Lung microvascular endothelial cell (primary cell): ENCODE measurements at regions not wholly inside any gene's neighbourhood (a gene's known extent, or its start where the extent isn't known, plus 50 kb on each side); places are given as distances from the start of the nearest gene placed in this dataset.

Experiments
- DNase-seq, 2 donors: peaks; one replicate each; pipeline versions ENCODE4 v3.0.0 to v3.0.0-alpha.2; 2010; ENCODE audit warnings: low read depth in 2 of 2

DNA sequence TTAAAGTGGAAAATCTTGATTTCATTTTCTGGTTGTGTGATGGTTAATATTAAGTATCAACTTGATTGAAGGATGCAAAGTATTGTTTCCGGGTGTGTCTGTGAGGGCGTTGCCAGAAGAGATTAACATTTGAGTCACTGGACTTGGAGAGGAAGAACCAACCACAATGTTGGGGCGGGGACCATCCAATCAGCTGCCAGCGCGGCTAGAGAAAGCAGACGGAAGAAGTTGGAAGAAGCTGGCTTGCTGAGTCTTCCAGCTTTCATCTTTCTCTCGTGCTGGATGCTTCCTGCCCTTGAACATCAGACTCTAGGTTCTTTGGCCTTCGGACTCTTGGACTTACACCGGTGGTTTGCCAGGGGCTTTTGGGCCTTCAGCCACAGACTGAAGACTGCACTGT is 832.6 kb upstream of the TMPRSS15 start:
- DNase-seq, result no peak

DNA sequence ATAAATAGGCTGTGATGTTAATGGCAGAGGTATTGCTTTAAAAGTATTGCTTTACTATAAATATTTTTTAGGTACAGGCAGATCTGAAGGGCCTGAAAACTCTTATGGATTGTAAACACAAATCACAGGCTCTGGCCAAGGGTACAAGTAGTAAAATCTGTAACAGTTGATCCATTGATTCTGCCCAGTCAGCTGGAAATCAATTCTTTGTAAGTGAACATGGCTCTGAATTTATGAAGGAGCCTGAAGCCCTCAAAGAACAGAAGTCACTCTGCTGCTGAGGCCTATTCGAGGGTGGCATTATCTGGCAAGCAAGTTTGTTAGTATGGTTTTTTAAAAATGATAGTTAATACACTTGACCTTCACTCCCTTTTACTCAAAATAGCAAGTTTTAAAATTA is 834.0 kb upstream of the TMPRSS15 start:
- DNase-seq, result no peak

DNA sequence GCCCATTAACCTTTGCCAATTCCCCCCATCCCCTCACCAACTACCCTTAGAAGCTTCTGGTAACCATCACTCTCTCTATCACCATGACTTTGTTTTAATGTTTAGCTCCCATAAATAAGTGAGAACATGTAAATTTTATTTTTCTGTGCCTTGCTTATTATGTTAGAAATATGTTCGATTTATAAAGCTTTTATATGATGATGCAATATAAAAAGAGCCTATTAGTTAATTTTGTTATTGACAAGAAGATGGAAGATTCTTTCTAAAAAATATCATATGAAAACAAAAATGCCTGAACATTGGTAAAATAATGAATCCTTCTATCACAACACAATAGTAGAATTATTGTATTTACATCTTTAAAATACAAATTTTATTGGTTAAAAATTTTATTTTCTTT is 836.1 kb upstream of the TMPRSS15 start:
- no peak for DNase-seq

DNA sequence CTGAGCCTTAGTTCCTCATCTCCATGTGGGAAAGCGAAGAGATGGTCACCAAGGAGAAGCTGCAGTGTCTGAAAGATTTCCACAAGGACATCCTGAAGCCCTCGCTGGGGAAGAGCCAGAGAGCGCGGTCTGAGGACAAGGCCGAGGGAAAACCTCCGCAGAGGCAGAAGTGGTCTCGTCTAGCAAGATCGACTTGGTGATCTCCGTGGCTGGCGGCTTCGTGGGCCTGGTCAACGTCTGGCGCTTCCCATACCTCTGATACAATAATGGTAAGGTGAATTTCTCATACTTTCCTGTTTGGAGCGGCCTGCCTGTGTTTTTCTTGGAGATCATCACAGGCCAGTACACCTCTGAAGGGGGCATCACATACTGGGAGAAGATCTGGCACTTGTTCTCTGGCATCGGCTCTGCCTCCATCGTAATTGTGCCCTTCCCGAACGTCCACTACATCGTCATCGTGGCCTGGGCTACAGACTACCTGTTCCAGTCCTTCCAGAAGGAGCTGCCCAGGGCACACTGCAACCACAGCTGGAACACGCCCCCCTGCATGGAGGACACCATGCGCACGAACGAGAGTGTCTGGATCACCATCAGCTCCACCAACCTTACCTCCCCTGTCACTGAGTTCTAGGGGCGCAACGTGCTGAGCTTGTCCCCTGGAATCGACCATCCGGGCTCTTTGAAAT is 841.1 kb upstream of the TMPRSS15 start:
- DNase-seq, result no peak

DNA sequence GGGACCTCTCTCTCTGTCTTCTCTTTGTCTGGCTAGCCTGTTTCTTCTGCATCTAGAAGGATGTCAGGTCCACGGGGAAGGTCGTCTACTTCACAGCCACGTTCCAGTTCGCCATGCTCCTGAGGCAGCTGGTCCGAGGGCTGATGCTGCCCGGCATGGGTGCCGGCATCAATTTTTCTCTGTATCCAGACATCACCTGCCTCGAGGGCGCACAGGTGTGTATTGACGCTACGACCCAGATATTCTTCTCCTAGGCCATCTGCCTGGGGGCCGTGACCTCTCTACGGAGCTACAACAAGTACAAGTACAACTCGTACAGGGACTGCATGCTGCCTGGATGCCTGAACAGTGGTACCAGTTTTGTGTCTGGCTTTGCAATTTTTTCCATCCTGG is 841.6 kb upstream of the TMPRSS15 start:
- no peak for DNase-seq

DNA sequence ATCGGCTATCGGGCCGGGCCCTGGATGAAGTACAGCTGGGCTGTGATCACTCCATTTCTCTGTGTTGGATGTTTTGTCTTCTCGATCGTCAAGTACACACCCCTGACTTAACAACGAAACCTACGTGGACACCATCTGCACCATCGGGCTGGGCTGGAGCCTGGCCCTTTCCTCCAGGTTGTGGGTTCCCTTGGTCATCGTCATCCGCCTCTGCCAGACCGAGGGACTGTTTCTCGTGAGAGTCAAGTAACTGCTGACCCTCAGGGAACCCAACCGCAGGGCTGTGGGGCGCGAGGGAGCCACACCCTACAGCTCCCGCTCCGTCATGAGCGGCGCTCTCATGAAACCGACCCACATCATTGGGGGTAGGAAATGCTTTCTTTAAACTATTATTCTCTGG is 842.4 kb upstream of the TMPRSS15 start:
- no peak for DNase-seq

DNA sequence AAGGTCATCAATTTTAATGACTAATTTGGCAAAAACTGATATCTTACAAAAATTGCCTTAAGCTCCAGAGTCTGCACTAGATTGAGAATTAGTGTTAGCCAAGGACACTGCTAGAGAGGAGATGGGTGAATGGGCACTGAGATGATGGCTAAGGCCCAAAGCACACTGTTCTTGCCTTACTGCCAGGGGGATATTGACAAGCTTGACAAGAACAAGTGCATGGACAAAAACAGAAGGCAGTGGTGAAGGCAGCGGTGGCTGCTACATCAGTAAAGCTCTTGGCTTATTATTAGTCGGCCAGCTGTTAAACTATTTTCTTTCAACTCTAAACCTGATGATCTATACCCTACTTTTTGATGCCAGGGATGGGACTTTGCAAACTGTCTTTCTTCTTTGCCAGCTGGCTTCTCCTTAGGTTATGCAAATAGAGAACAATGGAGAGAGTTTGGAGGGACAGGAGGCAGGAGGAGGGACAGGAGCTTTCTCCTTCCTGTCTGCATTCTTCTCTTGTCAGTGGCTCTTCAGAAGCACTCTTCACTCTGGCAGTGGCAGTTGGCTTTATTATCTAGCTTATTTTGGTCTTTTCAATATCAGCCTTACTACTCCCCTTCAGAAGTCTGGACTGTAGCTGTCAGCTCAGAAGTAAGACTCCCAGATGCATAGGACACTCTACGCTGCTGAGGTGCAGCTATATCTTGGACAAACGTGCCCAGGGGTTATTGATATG is 853.5 kb upstream of the TMPRSS15 start:
- no peak for DNase-seq

DNA sequence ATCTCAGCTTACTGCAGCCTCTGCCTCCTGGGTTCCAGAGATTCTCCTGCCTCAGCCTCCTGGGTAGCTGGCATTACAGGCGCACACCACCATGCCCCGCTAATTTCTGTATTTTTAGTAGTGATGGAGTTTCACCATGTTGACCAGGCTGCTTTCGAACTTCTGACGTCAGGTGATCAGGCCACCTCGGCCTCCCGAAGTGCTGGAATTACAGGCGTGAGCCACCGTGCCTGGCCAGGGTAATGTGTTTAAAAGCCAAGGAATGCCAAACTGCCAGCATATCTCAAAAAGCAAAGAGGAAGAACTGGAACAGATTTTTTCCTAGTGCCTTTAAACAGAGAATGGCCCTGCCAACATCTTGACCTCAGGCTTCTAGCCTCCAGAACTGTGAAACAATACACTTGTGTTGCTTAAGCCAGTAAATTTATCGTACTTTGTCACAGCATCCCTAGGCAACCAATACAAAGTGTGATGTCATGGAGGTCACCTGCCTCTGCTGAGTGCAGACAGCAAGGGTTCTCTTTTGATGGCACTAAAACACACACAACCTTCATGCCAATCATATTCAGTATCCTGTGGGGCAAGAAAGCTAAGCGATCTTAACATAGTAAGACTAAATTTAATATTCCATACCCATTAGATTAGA is 858.3 kb upstream of the TMPRSS15 start:
- no peak for DNase-seq

DNA sequence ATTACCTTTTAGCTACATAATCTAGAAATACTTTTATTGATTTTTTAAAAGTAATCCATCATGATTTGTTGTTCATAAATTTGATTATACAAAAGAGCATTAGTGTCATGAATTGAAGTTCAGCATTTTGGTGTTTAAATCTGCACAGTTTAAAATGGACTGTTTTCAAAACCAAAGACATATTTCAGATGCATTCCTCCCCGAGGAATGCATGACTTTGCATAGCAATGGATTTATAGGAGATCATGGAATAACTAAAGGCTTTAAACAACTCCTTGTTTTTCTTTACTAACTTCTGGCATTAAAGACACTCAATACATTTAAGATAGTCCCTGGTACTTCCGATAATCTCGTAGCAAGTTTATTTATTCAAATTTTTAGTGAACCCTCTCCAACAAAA is 863.1 kb upstream of the TMPRSS15 start:
- no peak for DNase-seq

DNA sequence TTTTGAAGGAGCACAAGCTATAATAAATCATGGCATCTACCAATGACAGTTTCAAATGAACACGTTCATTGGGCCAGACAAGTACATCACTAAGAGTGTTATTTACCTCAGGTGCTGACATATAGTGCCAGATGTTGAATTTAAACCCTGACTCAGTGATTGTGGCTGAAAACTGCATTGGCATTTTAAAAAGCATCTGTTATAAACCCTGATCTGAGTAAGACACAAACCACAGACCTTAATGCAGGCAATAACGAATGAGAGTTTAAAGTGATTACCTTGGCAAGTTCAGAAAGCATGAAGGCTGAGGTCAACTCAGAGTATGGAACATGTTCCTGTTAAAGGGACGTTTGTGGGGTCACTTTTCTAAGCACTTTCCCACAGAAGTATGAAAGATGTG is 865.1 kb upstream of the TMPRSS15 start:
- no peak for DNase-seq

DNA sequence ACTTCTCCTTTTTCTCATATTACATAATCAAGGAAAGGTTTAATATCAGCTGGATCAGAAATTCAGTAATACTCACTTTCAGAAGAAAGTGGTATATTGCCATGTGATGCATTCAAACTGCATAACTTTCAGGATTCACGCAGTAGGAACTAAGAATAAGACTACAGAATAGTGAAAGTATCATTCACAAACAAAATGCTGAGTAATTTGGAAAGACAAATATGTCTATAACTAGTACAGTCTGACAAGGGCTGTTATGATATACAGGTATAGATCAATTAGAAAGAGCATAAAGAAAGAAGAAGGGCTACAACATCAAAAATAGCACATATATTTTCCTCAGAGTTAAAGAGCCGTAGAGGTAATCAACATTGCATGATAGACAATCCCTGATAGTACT is 871.5 kb upstream of the TMPRSS15 start:
- no peak for DNase-seq

DNA sequence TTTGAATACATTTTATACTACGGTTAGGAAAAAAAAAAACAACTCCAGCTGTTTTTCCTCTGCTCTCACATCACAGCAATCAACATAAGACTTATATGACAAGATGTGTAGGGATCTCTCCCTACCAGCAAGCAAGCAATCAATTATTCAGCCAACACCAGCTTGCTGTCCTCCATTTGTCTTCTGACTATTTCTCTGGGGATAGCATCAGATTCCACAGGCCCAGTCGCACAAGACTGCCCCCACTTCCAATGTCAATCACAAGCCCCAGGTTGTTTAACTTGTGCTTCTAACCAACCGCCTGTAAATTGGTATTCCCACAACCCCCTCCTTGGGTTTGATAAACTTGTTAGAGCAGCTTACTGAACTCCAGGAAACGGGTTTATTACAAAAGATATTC is 873.1 kb upstream of the TMPRSS15 start:
- DNase-seq, result no peak

DNA sequence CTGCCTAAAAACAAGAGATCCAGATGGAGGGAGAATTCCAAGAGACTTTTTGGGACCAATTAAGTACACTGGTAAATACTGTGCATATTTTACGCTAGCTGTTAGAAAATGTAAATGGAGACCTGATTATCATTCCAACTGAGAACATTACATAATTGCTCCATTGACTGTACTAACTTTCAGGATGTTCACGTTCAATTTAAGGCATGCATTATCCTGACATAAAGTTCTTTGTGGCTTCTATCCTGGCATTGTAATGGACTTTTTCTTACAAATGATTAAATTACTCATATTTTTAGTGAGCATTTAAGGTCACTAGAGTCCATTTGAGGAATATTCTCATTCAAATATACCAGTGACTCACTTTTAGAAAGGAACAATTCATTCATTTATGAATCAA is 883.3 kb upstream of the TMPRSS15 start:
- DNase-seq, result no peak

DNA sequence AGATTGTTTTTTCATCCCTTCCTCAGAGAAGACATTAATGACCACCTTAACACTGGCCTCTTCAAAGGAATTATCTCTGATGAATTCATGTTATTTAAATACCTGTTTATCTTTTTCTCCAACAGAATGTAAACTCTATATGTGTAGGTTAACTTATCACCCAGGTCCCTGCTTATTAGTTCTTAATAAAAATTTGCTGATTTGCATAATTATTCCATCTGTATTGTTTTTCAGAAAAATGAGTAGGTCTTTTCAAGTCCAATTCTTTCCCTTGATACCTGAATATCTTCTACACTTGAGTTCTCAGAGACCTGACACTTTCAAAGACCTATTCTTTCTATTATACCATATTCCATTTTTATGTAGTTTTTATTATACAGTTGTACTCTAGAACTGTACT is 886.7 kb upstream of the TMPRSS15 start:
- DNase-seq, result no peak

DNA sequence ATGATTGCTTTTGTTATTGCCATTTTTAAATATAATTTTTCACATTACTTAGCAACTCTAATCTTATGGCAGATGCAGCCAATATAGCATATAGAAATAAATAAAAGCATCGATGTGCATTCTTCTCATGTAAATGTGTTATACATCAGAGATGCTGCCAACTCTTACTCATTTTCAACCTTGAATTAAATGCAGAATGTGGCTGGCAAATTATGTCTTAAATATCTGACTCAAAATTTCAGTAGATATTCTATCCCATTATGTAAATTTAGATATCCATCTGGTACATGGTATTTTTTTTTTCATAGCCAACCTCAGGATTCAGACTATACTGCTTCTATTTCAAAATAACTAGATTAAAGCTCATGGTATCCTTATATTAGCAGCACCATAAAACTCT is 916.7 kb upstream of the TMPRSS15 start:
- no peak for DNase-seq

DNA sequence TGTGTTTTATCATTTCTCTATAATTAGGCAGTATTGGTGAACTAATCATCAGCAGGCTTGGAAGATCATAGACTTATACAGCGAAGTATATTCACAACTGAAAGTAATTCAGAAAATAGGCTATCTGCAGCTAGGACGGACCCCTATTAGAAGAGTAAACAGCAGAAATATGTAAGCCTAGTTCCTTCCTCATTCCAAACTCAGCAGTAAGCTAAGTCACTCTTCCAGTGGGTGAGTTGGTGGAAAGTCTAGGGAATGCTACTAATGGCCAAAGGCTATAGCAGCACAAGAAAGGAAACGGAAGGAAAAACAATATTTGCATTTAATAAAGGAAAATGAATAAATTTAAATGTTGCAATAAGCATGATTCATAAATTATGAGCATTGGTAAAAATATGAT is 918.1 kb upstream of the TMPRSS15 start:
- DNase-seq, result no peak

DNA sequence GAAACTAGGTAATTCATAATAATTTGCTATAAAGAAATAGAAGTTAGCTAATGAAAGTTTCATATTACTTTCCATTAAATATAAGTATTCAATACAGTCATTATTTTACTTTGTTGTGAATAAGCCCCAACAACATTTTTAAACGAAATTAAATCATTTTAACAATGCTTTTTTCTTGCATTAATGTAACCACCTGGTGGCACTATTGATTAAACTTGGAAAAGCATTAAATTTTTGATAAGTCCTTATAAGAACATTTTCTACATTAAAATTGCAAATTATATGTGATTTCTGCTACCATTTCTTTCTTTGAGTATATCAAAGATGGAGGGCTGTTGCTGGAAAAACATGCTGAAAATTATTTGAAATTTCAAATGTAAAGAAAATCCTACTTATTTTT is 918.8 kb upstream of the TMPRSS15 start:
- no peak for DNase-seq

DNA sequence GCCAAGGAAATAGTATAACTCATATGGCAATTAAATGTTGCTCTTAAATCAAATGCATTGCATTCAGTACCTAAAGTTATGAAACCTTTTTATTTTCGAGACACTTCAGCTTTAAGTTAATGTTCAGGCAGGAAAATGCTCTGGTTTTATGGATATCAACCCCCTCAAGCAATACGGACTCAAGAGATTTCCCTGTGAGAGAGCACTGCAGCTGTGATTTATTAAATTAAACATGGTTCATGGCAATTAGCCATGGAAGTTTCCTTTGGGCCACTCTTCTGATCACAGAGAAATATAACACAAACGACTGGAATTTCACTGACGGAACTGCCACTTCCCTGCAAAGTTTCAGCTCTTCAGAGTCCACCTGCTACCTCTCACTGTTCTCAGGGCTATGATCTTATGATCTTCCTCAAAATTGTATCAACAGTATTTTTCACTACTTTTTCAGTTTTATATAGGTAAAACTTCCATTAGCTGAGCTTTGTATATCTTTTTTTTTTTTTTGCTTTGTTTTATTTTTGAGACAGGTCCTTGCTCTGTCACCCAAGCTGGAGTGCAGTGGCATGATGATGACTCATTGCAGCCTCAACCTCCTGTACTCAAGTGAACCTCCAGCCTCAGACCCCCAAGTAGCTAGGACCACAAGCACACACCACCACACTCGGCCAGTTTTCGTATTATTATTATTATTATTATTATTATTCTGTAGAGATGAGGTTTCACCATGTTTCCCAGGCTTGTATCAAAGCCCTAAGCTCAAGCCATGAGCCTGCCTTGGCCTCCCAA is 923.1 kb upstream of the TMPRSS15 start:
- DNase-seq, result no peak

DNA sequence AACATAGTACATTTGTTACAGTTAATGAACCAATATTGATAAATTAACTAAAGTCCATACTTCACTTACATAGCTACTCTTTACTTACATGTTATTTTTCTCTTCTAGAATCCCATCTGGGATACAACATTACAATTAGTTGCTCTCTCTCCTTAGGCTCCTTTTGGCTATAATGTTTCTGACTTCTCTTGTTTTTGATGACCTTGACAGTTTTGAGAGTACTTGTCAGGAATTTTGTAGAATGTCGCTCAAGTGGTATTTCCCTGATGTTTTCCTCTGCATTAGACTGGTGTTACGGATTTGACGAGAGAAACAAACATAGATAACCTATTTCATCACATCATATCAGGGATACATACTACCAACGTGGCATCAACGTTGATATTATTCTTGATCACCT is 925.4 kb upstream of the TMPRSS15 start:
- DNase-seq, result no peak

DNA sequence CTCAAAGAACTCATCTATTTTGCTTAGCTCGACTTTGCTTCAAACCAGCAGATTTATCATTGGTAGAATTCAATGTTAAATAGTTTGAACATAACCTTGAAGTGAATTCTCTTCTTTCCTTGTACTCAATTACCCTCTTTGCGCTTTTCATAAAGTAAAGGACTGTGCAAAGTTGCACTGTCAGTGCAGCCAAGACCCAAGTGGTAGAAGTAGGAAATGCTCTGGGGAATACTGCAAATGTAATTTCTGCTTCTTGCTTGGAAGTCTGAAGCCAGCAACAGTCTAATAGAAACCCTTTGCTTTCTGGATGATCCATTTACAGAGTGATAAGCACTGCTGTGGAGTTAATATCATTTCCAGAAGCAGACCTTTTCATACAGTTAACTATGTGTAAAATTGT is 936.7 kb upstream of the TMPRSS15 start:
- DNase-seq, result no peak

DNA sequence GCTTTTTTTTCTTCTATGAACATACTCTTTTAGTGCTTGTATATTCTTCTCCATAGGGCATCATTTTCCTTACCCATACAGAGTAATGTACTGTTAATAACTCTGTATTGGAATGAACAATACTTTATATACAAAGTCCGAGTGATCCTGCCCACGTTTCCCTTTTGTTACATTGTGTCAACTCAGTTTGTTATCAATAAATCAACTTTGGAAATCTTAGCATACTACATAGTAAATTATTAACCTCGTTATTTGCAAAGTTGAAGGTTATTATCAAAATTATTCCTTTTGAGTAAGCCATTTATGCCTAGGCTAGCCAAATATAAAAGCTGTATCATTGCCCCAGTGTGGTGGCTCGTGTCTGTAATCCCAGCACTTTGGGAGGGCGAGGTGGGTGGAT is 937.4 kb upstream of the TMPRSS15 start:
- DNase-seq, result no peak

DNA sequence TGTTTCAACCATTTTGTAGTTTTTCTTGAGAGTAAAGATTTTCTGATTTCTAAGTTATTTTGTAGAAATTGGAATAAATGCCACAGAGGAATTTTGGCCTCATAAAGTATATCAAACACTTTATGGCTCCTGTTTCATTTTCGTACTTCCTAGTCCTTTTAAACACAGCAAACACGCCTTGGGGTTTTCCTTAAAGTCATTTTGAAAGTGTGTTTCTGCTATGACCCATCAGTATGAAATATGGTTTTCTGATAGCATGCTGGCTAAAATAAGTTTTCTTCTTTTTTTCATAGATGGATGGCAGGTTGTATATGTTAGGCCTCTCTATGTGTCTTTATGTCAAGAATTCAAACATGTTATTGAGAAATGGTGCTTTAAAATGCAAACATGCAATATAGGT is 940.1 kb upstream of the TMPRSS15 start:
- no peak for DNase-seq
